HepG2 (cell line): ENCODE measurements at regions not wholly inside any gene's neighbourhood (a gene's known extent, or its start where the extent isn't known, plus 50 kb on each side); places are given as distances from the start of the nearest gene placed in this dataset.

Experiments used
- ATAC-seq: fragments of 200-7000 bp; cut with Tn5 transposase; 3 replicates; pipeline ENCODE4 v1.9.1; 2020; ENCODE audit warnings: mild to moderate bottlenecking, moderate library complexity
- BruUV-seq: library from RNA; stranded (reverse); fragments of 400-500 nt; replicated peaks from 2 replicates; lab custom pipeline; 2021; lab: Mats Ljungman, UMichigan
- CTCF ChIA-PET: fragments of 300-600 bp; formaldehyde crosslinking; extraction: SDS; loops from one replicate; lab custom pipeline; 2021; ENCODE audit warnings: low total read pairs, inconsistent platforms, low intra/inter-chr PET ratio; lab: Yijun Ruan, JAX
- POLR2A ChIA-PET: fragments of 350-600 bp; sonication (Branson Sonifier 250); formaldehyde crosslinking; loops from one replicate; lab custom pipeline; 2020; ENCODE audit warnings: antibody characterized with exemption, inconsistent platforms; lab: Yijun Ruan, JAX
- DNase-seq: peaks from one replicate; pipeline ENCODE4 v3.0.0-alpha.2; 2015; ENCODE audit warnings: low spot score
- FAIRE-seq: peaks from 3 replicates; lab custom pipeline; 2011; peaks lifted over from hg19 to GRCh38; lab: Jason Lieb, UNC
- H2AFZ ChIP-seq: one replicate; pipeline ENCODE4 v1.6.1; 2011; ENCODE audit warnings: low read length, inconsistent platforms
- H3K27ac ChIP-seq: fragments of 300-600 bp; 3 replicates; pipeline ENCODE4 v1.8.0; 2011; ENCODE audit warnings: mixed run types, mild to moderate bottlenecking, mixed read lengths, low read length, inconsistent platforms; ENCODE audit not compliant: insufficient read depth; ENCODE audit errors: extremely low read length
- H3K27me3 ChIP-seq, 2 experiments: fragments of 200-600 bp in 1 of 2; 2 replicates in 1 of 2; 3 replicates in 1 of 2; pipeline versions ENCODE4 v1.6.0 to v1.8.0; 2011; ENCODE audit warnings: low read length in 2 of 2, mild to moderate bottlenecking in 2 of 2, moderate library complexity in 2 of 2, inconsistent platforms in 1 of 2; ENCODE audit not compliant: insufficient read depth in 2 of 2, control insufficient read depth in 1 of 2
- H3K36me3 ChIP-seq, 2 experiments: fragments of 200-600 bp in 1 of 2; replicated peaks in 1 of 2; 2 replicates in 1 of 2; 3 replicates in 1 of 2; pipeline versions ENCODE4 v1.5.1 to v1.8.0; 2011; ENCODE audit warnings: low read length in 2 of 2, inconsistent platforms in 1 of 2; ENCODE audit not compliant: insufficient read depth in 2 of 2, control insufficient read depth in 1 of 2
- H3K4me1 ChIP-seq: 2 replicates; pipeline ENCODE4 v1.5.1; 2012; ENCODE audit warnings: low read length, inconsistent platforms; ENCODE audit not compliant: insufficient read depth
- H3K4me2 ChIP-seq: 2 replicates; pipeline ENCODE4 v1.6.0; 2011; ENCODE audit warnings: low read depth, low read length, inconsistent platforms
- H3K4me3 ChIP-seq, 3 experiments: fragments of 200-600 bp in 1 of 3; sonication (generic), shearing (Covaris generic) in 1 of 3; replicated peaks in 1 of 3; 2 replicates each; pipeline ENCODE4 v1.5.1; 2011 to 2016; ENCODE audit warnings: low read length in 3 of 3, inconsistent platforms in 2 of 3, low read depth in 2 of 3, mild to moderate bottlenecking in 2 of 3, control low read depth in 1 of 3, mixed read lengths in 1 of 3; ENCODE audit not compliant: insufficient read depth in 1 of 3
- H3K79me2 ChIP-seq: one replicate; pipeline ENCODE4 v1.6.1; 2011; ENCODE audit warnings: low read length, inconsistent platforms; ENCODE audit not compliant: insufficient read depth
- H3K9ac ChIP-seq: 2 replicates; pipeline ENCODE4 v1.6.0; 2011; ENCODE audit warnings: mild to moderate bottlenecking, low read depth, low read length, inconsistent platforms; ENCODE audit not compliant: insufficient read depth
- H3K9me3 ChIP-seq: 2 replicates; pipeline ENCODE4 v1.5.1; 2012; ENCODE audit warnings: mild to moderate bottlenecking, low read length
- H4K20me1 ChIP-seq: 2 replicates; pipeline ENCODE4 v1.6.0; 2011; ENCODE audit warnings: inconsistent platforms, mild to moderate bottlenecking, low read length, moderate library complexity; ENCODE audit not compliant: insufficient read depth
- ATRX ChIP-seq: sonication (generic); formaldehyde crosslinking; IDR thresholded peaks from 2 replicates; pipeline ENCODE4 v1.4.0; 2020; ENCODE audit warnings: missing genetic modification reagents, borderline replicate concordance
- CC2D1A ChIP-seq: sonication (generic); formaldehyde crosslinking; IDR thresholded peaks from 2 replicates; pipeline ENCODE4 v1.8.1; 2023; ENCODE audit warnings: mild to moderate bottlenecking, missing genetic modification reagents
- EZH2 ChIP-seq: conservative IDR thresholded peaks from 2 replicates; pipeline ENCODE4 v1.6.1; 2012; ENCODE audit warnings: mild to moderate bottlenecking, low read depth, low read length, moderate library complexity
- HMGA1 ChIP-seq: sonication (generic); formaldehyde crosslinking; conservative IDR thresholded peaks from 2 replicates; pipeline ENCODE4 v1.4.0; 2020; ENCODE audit warnings: missing genetic modification reagents
- NR2F2 ChIP-seq: IDR thresholded peaks from 2 replicates; pipeline ENCODE4 v1.6.1; 2012; ENCODE audit warnings: low read depth, inconsistent platforms, borderline replicate concordance
- RARA ChIP-seq: IDR thresholded peaks from 2 replicates; pipeline ENCODE4 v1.6.1; 2016; ENCODE audit warnings: missing genetic modification reagents, missing compliant biosample characterization
- SP5 ChIP-seq: IDR thresholded peaks from 2 replicates; pipeline ENCODE4 v1.6.1; 2016; ENCODE audit warnings: low read depth, borderline replicate concordance
- ZEB1 ChIP-seq: IDR thresholded peaks from 2 replicates; pipeline ENCODE4 v1.6.1; 2012; ENCODE audit warnings: mild to moderate bottlenecking, low read depth, inconsistent platforms; ENCODE audit not compliant: insufficient replicate concordance
- ZFP36L2 ChIP-seq: sonication (generic); formaldehyde crosslinking; IDR thresholded peaks from 2 replicates; pipeline ENCODE4 v1.4.0; 2020; ENCODE audit warnings: missing genetic modification reagents
- ZNF333 ChIP-seq: sonication (generic); formaldehyde crosslinking; IDR thresholded peaks from 2 replicates; pipeline ENCODE4 v1.4.0; 2020; ENCODE audit warnings: mild to moderate bottlenecking, missing genetic modification reagents, borderline replicate concordance
- WGBS: methylation state at CpG from one replicate; pipeline ENCODE4 v1.1.6; 2017; ENCODE audit warnings: low lambda C conversion rate; 5-methylcytosine and 5-hydroxymethylcytosine counted together
- in situ Hi-C: cut with HindIII; loops from 2 replicates; pipeline ENCODE4 v1.10.0; 2017; ENCODE audit warnings: low pct_unique_long_range_greater_than_20kb; ENCODE audit not compliant: extremely low pct_ligation_motif_present
- intact Hi-C: fragments of 100-400 bp; cut with micrococcal nuclease; formaldehyde crosslinking; loops from one replicate; pipeline ENCODE4 v1.10.0; 2022; ENCODE audit not compliant: unreplicated experiment
- TF ChIP-seq, protein P1 (sequence below): sonication (generic); formaldehyde crosslinking; IDR thresholded peaks from 2 replicates; pipeline ENCODE4 v1.4.0; 2020; ENCODE audit warnings: mild to moderate bottlenecking, missing genetic modification reagents
- TF ChIP-seq, protein P2 (sequence below): sonication (generic); formaldehyde crosslinking; IDR thresholded peaks from 2 replicates; pipeline ENCODE4 v1.5.0; 2020; ENCODE audit warnings: mild to moderate bottlenecking, missing genetic modification reagents, borderline replicate concordance
- TF ChIP-seq, protein P3 (sequence below): sonication (generic); formaldehyde crosslinking; IDR thresholded peaks from 2 replicates; pipeline ENCODE4 v1.5.1; 2020; ENCODE audit warnings: missing genetic modification reagents, mild to moderate bottlenecking, borderline replicate concordance
- TF ChIP-seq, protein P4 (sequence below): sonication (generic); formaldehyde crosslinking; IDR thresholded peaks from 2 replicates; pipeline ENCODE4 v1.4.0; 2020; ENCODE audit warnings: missing genetic modification reagents
- TF ChIP-seq, protein P5 (sequence below): sonication (generic); formaldehyde crosslinking; conservative IDR thresholded peaks from 2 replicates; pipeline ENCODE4 v1.4.0; 2020; ENCODE audit warnings: missing genetic modification reagents

DNA sequence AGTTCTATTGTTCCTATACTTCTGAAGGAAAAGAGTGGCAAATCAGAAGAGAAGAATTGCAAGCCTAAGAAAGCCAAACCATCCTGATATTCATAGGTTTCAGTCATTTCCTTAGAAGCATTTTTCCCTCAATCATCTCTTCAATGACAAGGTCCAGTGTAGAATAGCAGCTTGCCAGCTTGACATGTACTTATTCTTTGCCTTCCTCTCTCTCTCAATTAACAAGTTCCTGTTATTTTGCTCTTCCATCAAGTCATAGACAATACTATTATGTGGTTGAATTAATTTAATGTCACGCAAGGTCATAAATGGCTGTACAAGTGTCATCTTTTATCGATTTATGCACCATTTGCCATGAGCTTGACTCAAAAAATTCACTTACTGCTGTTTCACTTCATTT lies 216.3 kb upstream of the MBL2 start:
- Histone ChIP-seq H4K20me1 (no peaks in the 10 kb centered on the region), H3K9ac (no peak overlapping the region), H3K4me2 (no peak overlapping the region), H3K27me3 (no peaks in the 10 kb centered on the region), H3K9me3 (no peaks in the 10 kb centered on the region), H3K79me2 (no peaks in the 10 kb centered on the region), H2AFZ (no peak overlapping the region), H3K27ac (no peak overlapping the region), H3K4me1 (no peaks in the 10 kb centered on the region), H3K4me3 (no peak overlapping the region), H3K36me3 (no peaks in the 10 kb centered on the region)
- intact Hi-C loops = no loop called here
- CTCF ChIA-PET = no interaction called here
- 52% methylated on average over 2 of the region's 2 CpGs for WGBS
- no peak for ATAC-seq
- FAIRE-seq = no peak
- POLR2A ChIA-PET = no interaction called here
- DNase-seq = no peak
- no TSS peak for BruUV-seq
- in situ Hi-C loops = no loop called here
- TF ChIP-seq, protein P1, sequence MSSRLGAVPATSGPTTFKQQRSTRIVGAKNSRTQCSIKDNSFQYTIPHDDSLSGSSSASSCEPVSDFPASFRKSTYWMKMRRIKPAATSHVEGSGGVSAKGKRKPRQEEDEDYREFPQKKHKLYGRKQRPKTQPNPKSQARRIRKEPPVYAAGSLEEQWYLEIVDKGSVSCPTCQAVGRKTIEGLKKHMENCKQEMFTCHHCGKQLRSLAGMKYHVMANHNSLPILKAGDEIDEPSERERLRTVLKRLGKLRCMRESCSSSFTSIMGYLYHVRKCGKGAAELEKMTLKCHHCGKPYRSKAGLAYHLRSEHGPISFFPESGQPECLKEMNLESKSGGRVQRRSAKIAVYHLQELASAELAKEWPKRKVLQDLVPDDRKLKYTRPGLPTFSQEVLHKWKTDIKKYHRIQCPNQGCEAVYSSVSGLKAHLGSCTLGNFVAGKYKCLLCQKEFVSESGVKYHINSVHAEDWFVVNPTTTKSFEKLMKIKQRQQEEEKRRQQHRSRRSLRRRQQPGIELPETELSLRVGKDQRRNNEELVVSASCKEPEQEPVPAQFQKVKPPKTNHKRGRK (CRISPR knock-in tag) = no peak
- TF ChIP-seq, protein P2, sequence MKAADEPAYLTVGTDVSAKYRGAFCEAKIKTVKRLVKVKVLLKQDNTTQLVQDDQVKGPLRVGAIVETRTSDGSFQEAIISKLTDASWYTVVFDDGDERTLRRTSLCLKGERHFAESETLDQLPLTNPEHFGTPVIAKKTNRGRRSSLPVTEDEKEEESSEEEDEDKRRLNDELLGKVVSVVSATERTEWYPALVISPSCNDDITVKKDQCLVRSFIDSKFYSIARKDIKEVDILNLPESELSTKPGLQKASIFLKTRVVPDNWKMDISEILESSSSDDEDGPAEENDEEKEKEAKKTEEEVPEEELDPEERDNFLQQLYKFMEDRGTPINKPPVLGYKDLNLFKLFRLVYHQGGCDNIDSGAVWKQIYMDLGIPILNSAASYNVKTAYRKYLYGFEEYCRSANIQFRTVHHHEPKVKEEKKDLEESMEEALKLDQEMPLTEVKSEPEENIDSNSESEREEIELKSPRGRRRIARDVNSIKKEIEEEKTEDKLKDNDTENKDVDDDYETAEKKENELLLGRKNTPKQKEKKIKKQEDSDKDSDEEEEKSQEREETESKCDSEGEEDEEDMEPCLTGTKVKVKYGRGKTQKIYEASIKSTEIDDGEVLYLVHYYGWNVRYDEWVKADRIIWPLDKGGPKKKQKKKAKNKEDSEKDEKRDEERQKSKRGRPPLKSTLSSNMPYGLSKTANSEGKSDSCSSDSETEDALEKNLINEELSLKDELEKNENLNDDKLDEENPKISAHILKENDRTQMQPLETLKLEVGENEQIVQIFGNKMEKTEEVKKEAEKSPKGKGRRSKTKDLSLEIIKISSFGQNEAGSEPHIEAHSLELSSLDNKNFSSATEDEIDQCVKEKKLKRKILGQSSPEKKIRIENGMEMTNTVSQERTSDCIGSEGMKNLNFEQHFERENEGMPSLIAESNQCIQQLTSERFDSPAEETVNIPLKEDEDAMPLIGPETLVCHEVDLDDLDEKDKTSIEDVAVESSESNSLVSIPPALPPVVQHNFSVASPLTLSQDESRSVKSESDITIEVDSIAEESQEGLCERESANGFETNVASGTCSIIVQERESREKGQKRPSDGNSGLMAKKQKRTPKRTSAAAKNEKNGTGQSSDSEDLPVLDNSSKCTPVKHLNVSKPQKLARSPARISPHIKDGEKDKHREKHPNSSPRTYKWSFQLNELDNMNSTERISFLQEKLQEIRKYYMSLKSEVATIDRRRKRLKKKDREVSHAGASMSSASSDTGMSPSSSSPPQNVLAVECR (CRISPR knock-in tag) = no peak
- TF ChIP-seq, protein P3, sequence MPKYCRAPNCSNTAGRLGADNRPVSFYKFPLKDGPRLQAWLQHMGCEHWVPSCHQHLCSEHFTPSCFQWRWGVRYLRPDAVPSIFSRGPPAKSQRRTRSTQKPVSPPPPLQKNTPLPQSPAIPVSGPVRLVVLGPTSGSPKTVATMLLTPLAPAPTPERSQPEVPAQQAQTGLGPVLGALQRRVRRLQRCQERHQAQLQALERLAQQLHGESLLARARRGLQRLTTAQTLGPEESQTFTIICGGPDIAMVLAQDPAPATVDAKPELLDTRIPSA (CRISPR knock-in tag) = no peak
- TF ChIP-seq, protein P4, sequence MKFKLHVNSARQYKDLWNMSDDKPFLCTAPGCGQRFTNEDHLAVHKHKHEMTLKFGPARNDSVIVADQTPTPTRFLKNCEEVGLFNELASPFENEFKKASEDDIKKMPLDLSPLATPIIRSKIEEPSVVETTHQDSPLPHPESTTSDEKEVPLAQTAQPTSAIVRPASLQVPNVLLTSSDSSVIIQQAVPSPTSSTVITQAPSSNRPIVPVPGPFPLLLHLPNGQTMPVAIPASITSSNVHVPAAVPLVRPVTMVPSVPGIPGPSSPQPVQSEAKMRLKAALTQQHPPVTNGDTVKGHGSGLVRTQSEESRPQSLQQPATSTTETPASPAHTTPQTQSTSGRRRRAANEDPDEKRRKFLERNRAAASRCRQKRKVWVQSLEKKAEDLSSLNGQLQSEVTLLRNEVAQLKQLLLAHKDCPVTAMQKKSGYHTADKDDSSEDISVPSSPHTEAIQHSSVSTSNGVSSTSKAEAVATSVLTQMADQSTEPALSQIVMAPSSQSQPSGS = no peak
- no peak for TF ChIP-seq RARA (CRISPR knock-in tag)
- TF ChIP-seq ATRX (CRISPR knock-in tag) = no peak
- no peak for TF ChIP-seq ZNF333
- no peak for TF ChIP-seq EZH2
- TF ChIP-seq, protein P5, sequence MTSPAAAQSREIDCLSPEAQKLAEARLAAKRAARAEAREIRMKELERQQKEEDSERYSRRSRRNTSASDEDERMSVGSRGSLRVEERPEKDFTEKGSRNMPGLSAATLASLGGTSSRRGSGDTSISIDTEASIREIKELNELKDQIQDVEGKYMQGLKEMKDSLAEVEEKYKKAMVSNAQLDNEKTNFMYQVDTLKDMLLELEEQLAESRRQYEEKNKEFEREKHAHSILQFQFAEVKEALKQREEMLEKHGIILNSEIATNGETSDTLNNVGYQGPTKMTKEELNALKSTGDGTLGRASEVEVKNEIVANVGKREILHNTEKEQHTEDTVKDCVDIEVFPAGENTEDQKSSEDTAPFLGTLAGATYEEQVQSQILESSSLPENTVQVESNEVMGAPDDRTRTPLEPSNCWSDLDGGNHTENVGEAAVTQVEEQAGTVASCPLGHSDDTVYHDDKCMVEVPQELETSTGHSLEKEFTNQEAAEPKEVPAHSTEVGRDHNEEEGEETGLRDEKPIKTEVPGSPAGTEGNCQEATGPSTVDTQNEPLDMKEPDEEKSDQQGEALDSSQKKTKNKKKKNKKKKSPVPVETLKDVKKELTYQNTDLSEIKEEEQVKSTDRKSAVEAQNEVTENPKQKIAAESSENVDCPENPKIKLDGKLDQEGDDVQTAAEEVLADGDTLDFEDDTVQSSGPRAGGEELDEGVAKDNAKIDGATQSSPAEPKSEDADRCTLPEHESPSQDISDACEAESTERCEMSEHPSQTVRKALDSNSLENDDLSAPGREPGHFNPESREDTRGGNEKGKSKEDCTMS (CRISPR knock-in tag) = no peak
- TF ChIP-seq CC2D1A (CRISPR knock-in tag) = no peak
- TF ChIP-seq ZEB1 = no peak
- no peak for TF ChIP-seq SP5 (CRISPR knock-in tag)
- no peak for TF ChIP-seq HMGA1 (CRISPR knock-in tag)
- TF ChIP-seq NR2F2 = no peak
- TF ChIP-seq ZFP36L2 = no peak
